H1 (cell line): ENCODE measurements at regions not wholly inside any gene's neighbourhood (a gene's known extent, or its start where the extent isn't known, plus 50 kb on each side); places are given as distances from the start of the nearest gene placed in this dataset.

ENCODE experiments used
- CTCF ChIA-PET: fragments of 300-600 bp; sonication (Branson Sonifier 250); formaldehyde crosslinking; loops from one replicate; lab custom pipeline; 2021; ENCODE audit not compliant: partially characterized antibody; lab: Charles Lee
- POLR2A ChIA-PET: fragments of 300-600 bp; sonication (Branson Sonifier 250); formaldehyde crosslinking; loops from one replicate; lab custom pipeline; 2021; ENCODE audit warnings: inconsistent platforms; ENCODE audit not compliant: partially characterized antibody; lab: Charles Lee
- DNase-seq, 2 experiments: peaks; one replicate each; pipeline versions ENCODE4 v3.0.0 to v3.0.0-alpha.2; 2010 to 2022; ENCODE audit warnings: low spot score in 2 of 2, low read depth in 1 of 2, mixed read lengths in 1 of 2
- FAIRE-seq: peaks from 2 replicates; lab custom pipeline; 2011; peaks lifted over from hg19 to GRCh38; lab: Jason Lieb, UNC
- H2AFZ ChIP-seq: 2 replicates; pipeline ENCODE4 v1.8.1; 2012; ENCODE audit warnings: low read length, inconsistent platforms
- H2AK5ac ChIP-seq: 2 replicates; pipeline ENCODE4 v1.6.1; 2013; ENCODE audit warnings: low read depth, low read length
- H2BK120ac ChIP-seq: replicated peaks from 2 replicates; pipeline ENCODE3; 2013; ENCODE audit warnings: low read depth, low read length, inconsistent platforms
- H2BK12ac ChIP-seq: 2 replicates; pipeline ENCODE4 v1.6.1; 2013; ENCODE audit warnings: low read depth, low read length
- H2BK15ac ChIP-seq: 2 replicates; pipeline ENCODE4 v1.6.1; 2013; ENCODE audit warnings: low read length
- H2BK20ac ChIP-seq: 2 replicates; pipeline ENCODE4 v1.6.1; 2013; ENCODE audit warnings: low read length
- H2BK5ac ChIP-seq: 2 replicates; pipeline ENCODE4 v1.6.1; 2013; ENCODE audit warnings: low read depth, low read length
- H3K14ac ChIP-seq: 2 replicates; pipeline ENCODE4 v1.6.1; 2013; ENCODE audit warnings: inconsistent platforms; ENCODE audit not compliant: insufficient read length
- H3K18ac ChIP-seq: 2 replicates; pipeline ENCODE4 v1.6.1; 2013; ENCODE audit warnings: low read length; ENCODE audit errors: extremely low read depth
- H3K23ac ChIP-seq: 2 replicates; pipeline ENCODE4 v1.6.1; 2013; ENCODE audit warnings: inconsistent platforms; ENCODE audit not compliant: insufficient read length
- H3K23me2 ChIP-seq: 2 replicates; pipeline ENCODE4 v1.6.1; 2013; ENCODE audit warnings: low read depth, low read length
- H3K27ac ChIP-seq: 2 replicates; pipeline ENCODE4 v1.6.1; 2011; ENCODE audit warnings: low read depth, low read length, inconsistent platforms
- H3K27me3 ChIP-seq, 4 experiments: replicated peaks in 1 of 4; 1 replicate in 1 of 4; 2 replicates in 3 of 4; pipeline versions ENCODE4 v1.6.1 to v1.8.1; 2011 to 2013; ENCODE audit warnings: low read length in 3 of 4, mild to moderate bottlenecking in 3 of 4, inconsistent platforms in 2 of 4, mixed read lengths in 2 of 4, moderate library complexity in 1 of 4; ENCODE audit not compliant: control insufficient read depth in 3 of 4, insufficient read depth in 3 of 4; ENCODE audit errors: extremely low read depth in 1 of 4
- H3K36me3 ChIP-seq, 4 experiments: 2 replicates each; pipeline versions ENCODE4 v1.6.1 to v1.8.1; 2011 to 2013; ENCODE audit warnings: mild to moderate bottlenecking in 4 of 4, low read length in 3 of 4, moderate library complexity in 2 of 4, control low read depth in 1 of 4, inconsistent platforms in 1 of 4; ENCODE audit not compliant: insufficient read depth in 4 of 4, control insufficient read depth in 2 of 4
- H3K4ac ChIP-seq: replicated peaks from 2 replicates; pipeline ENCODE3; 2013; ENCODE audit warnings: low read length, low read depth, mixed read lengths, inconsistent platforms; ENCODE audit not compliant: insufficient read length
- H3K4me1 ChIP-seq, 4 experiments: replicated peaks in 1 of 4; 1 replicate in 1 of 4; 2 replicates in 3 of 4; pipeline versions ENCODE4 v1.6.1 to v1.8.1; 2011 to 2013; ENCODE audit warnings: low read length in 3 of 4, inconsistent platforms in 2 of 4, mixed read lengths in 1 of 4; ENCODE audit not compliant: insufficient read depth in 4 of 4, control insufficient read depth in 3 of 4
- H3K4me2 ChIP-seq, 2 experiments: 2 replicates each; pipeline versions ENCODE4 v1.6.1 to v1.8.1; 2011 to 2013; ENCODE audit warnings: low read depth in 2 of 2, low read length in 2 of 2, control low read depth in 1 of 2, inconsistent platforms in 1 of 2, mild to moderate bottlenecking in 1 of 2; ENCODE audit not compliant: insufficient read depth in 1 of 2
- H3K4me3 ChIP-seq, 4 experiments: fragments of 200-600, 300-600 bp in 1 of 4; sonication (generic), shearing (Covaris generic), sonication (Bioruptor Twin) in 1 of 4; 2 replicates each; pipeline versions ENCODE4 v1.5.1 to v1.8.1; 2011 to 2016; ENCODE audit warnings: low read length in 4 of 4, low read depth in 3 of 4, control low read depth in 2 of 4, inconsistent platforms in 2 of 4, mild to moderate bottlenecking in 2 of 4, mixed read lengths in 1 of 4, moderate library complexity in 1 of 4; ENCODE audit not compliant: insufficient read depth in 2 of 4; ENCODE audit errors: extremely low read depth in 1 of 4
- H3K56ac ChIP-seq: replicated peaks from 2 replicates; pipeline ENCODE3; 2013; ENCODE audit warnings: low read depth, mild to moderate bottlenecking, mixed read lengths, low read length, inconsistent platforms; ENCODE audit not compliant: insufficient read length
- H3K79me1 ChIP-seq: 2 replicates; pipeline ENCODE4 v1.6.1; 2013; ENCODE audit warnings: low read depth, low read length, control low read depth
- H3K79me2 ChIP-seq, 2 experiments: 2 replicates each; pipeline versions ENCODE4 v1.6.1 to v1.8.1; 2012 to 2013; ENCODE audit warnings: low read length in 2 of 2, mild to moderate bottlenecking in 2 of 2, inconsistent platforms in 1 of 2; ENCODE audit not compliant: insufficient read depth in 2 of 2, control insufficient read depth in 1 of 2
- H3K9ac ChIP-seq, 4 experiments: replicated peaks in 1 of 4; 1 replicate in 1 of 4; 2 replicates in 3 of 4; pipeline versions ENCODE4 v1.6.1 to v1.8.1; 2011 to 2013; ENCODE audit warnings: low read depth in 3 of 4, low read length in 3 of 4, control low read depth in 2 of 4, mild to moderate bottlenecking in 2 of 4, moderate library complexity in 2 of 4, inconsistent platforms in 1 of 4; ENCODE audit errors: extremely low read depth in 1 of 4
- H3K9me3 ChIP-seq, 2 experiments: 2 replicates each; pipeline versions ENCODE4 v1.6.1 to v1.8.1; 2012 to 2013; ENCODE audit warnings: mild to moderate bottlenecking in 2 of 2, moderate library complexity in 2 of 2, control low read depth in 1 of 2, inconsistent platforms in 1 of 2, low read depth in 1 of 2, low read length in 1 of 2, mixed read lengths in 1 of 2; ENCODE audit not compliant: insufficient read depth in 2 of 2
- H4K20me1 ChIP-seq, 2 experiments: replicated peaks in 1 of 2; 2 replicates each; pipeline versions ENCODE3 to v1.8.1; 2011 to 2013; ENCODE audit warnings: inconsistent platforms in 2 of 2, low read length in 2 of 2, mild to moderate bottlenecking in 1 of 2; ENCODE audit not compliant: insufficient read depth in 2 of 2, control insufficient read depth in 1 of 2
- H4K5ac ChIP-seq: 2 replicates; pipeline ENCODE4 v1.6.1; 2013; ENCODE audit warnings: low read length, low read depth, mixed read lengths, inconsistent platforms; ENCODE audit not compliant: insufficient read length
- H4K8ac ChIP-seq: 2 replicates; pipeline ENCODE4 v1.8.0; 2013; ENCODE audit warnings: mild to moderate bottlenecking, moderate library complexity, low read length, inconsistent platforms; ENCODE audit not compliant: insufficient read depth; ENCODE audit errors: extremely low read depth
- H4K91ac ChIP-seq: replicated peaks from 2 replicates; pipeline ENCODE3; 2013; ENCODE audit warnings: low read length, mixed read lengths, inconsistent platforms; ENCODE audit not compliant: insufficient read length
- WGBS, 2 experiments: shearing (Covaris generic) in 1 of 2; methylation state at CpG; one replicate each; pipeline versions ENCODE4 v1.1.6 to v1.1.7; 2013 to 2015; ENCODE audit warnings: low lambda C conversion rate in 2 of 2, mixed read lengths in 2 of 2, inconsistent platforms in 1 of 2, low coverage in 1 of 2, missing lambda C conversion rate in 1 of 2; ENCODE audit not compliant: insufficient replicate concordance in 2 of 2, insufficient coverage in 1 of 2, insufficient read length in 1 of 2; ENCODE audit errors: extremely low coverage in 1 of 2, missing lambda C conversion rate in 1 of 2; 5-methylcytosine and 5-hydroxymethylcytosine counted together
- TF ChIP-seq, protein P1 (sequence below): fragments of 300-600 bp; sonication (generic); IDR thresholded peaks from 2 replicates; pipeline ENCODE4 v1.7.1; 2012; ENCODE audit warnings: low read length, moderate library complexity, mild to moderate bottlenecking, inconsistent platforms; ENCODE audit not compliant: insufficient replicate concordance

DNA sequence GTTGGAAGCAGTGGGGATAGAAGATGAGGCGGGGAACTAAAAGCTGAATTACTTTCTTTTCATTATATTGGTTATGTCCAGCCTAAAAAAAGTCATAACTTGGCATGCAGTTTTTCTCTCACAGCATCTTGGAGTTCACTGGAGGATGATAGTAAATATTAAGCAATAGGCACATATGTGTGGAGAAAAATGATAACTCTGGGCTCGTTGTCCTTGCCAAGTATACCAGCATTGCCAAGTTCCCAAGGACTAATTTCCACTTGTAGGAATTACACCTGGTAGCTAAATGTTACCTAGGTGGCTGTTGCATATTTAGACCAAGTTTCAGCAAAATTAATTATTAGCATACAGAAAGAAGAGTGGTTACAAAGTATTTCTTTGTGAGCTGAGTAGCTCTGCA lies 1007.6 kb downstream of the ANKRD7 start:
- no peaks in the 10 kb centered on the region for H4K20me1 ChIP-seq
- H3K79me2 ChIP-seq = no peaks in the 10 kb centered on the region
- no peaks in the 10 kb centered on the region for H3K79me1 ChIP-seq
- H2AFZ ChIP-seq = no peak overlapping the region
- no peak overlapping the region for H3K14ac ChIP-seq
- no peak overlapping the region for H4K8ac ChIP-seq
- H3K27me3 ChIP-seq = no peaks in the 10 kb centered on the region
- H3K4me1 ChIP-seq = no peaks in the 10 kb centered on the region
- FAIRE-seq = no peak
- WGBS, 2 experiments = 94% methylated on average over 2 of the region's 2 CpGs; no CpG with 5 or more reads in 1 of the 2 experiments
- H3K23me2 ChIP-seq = no peaks in the 10 kb centered on the region
- H3K4me3 ChIP-seq = no peak overlapping the region
- no peak overlapping the region for H3K9ac ChIP-seq
- no peak overlapping the region for H3K18ac ChIP-seq
- ChIA-PET POLR2A (no interaction called here), CTCF (interaction anchor here (1.0 kb wide), 1 partner anchor 34 kb away, joined by 4 read pairs; no protein-coding TSS in a partner anchor)
- no peak overlapping the region for H3K4me2 ChIP-seq
- no peak overlapping the region for H3K27ac ChIP-seq
- H3K23ac ChIP-seq = no peak overlapping the region
- no peaks in the 10 kb centered on the region for H3K9me3 ChIP-seq
- H2BK15ac ChIP-seq = no peak overlapping the region
- no peak overlapping the region for H3K56ac ChIP-seq
- H3K36me3 ChIP-seq = no peaks in the 10 kb centered on the region
- H3K4ac ChIP-seq = no peak overlapping the region
- H4K5ac ChIP-seq = no peak overlapping the region
- H2BK5ac ChIP-seq = no peak overlapping the region
- H2BK12ac ChIP-seq = no peak overlapping the region
- DNase-seq = no peak
- H2BK120ac ChIP-seq = no peak overlapping the region
- H4K91ac ChIP-seq = no peak overlapping the region
- no peak overlapping the region for H2BK20ac ChIP-seq
- H2AK5ac ChIP-seq = no peak overlapping the region
- TF ChIP-seq, protein P1, sequence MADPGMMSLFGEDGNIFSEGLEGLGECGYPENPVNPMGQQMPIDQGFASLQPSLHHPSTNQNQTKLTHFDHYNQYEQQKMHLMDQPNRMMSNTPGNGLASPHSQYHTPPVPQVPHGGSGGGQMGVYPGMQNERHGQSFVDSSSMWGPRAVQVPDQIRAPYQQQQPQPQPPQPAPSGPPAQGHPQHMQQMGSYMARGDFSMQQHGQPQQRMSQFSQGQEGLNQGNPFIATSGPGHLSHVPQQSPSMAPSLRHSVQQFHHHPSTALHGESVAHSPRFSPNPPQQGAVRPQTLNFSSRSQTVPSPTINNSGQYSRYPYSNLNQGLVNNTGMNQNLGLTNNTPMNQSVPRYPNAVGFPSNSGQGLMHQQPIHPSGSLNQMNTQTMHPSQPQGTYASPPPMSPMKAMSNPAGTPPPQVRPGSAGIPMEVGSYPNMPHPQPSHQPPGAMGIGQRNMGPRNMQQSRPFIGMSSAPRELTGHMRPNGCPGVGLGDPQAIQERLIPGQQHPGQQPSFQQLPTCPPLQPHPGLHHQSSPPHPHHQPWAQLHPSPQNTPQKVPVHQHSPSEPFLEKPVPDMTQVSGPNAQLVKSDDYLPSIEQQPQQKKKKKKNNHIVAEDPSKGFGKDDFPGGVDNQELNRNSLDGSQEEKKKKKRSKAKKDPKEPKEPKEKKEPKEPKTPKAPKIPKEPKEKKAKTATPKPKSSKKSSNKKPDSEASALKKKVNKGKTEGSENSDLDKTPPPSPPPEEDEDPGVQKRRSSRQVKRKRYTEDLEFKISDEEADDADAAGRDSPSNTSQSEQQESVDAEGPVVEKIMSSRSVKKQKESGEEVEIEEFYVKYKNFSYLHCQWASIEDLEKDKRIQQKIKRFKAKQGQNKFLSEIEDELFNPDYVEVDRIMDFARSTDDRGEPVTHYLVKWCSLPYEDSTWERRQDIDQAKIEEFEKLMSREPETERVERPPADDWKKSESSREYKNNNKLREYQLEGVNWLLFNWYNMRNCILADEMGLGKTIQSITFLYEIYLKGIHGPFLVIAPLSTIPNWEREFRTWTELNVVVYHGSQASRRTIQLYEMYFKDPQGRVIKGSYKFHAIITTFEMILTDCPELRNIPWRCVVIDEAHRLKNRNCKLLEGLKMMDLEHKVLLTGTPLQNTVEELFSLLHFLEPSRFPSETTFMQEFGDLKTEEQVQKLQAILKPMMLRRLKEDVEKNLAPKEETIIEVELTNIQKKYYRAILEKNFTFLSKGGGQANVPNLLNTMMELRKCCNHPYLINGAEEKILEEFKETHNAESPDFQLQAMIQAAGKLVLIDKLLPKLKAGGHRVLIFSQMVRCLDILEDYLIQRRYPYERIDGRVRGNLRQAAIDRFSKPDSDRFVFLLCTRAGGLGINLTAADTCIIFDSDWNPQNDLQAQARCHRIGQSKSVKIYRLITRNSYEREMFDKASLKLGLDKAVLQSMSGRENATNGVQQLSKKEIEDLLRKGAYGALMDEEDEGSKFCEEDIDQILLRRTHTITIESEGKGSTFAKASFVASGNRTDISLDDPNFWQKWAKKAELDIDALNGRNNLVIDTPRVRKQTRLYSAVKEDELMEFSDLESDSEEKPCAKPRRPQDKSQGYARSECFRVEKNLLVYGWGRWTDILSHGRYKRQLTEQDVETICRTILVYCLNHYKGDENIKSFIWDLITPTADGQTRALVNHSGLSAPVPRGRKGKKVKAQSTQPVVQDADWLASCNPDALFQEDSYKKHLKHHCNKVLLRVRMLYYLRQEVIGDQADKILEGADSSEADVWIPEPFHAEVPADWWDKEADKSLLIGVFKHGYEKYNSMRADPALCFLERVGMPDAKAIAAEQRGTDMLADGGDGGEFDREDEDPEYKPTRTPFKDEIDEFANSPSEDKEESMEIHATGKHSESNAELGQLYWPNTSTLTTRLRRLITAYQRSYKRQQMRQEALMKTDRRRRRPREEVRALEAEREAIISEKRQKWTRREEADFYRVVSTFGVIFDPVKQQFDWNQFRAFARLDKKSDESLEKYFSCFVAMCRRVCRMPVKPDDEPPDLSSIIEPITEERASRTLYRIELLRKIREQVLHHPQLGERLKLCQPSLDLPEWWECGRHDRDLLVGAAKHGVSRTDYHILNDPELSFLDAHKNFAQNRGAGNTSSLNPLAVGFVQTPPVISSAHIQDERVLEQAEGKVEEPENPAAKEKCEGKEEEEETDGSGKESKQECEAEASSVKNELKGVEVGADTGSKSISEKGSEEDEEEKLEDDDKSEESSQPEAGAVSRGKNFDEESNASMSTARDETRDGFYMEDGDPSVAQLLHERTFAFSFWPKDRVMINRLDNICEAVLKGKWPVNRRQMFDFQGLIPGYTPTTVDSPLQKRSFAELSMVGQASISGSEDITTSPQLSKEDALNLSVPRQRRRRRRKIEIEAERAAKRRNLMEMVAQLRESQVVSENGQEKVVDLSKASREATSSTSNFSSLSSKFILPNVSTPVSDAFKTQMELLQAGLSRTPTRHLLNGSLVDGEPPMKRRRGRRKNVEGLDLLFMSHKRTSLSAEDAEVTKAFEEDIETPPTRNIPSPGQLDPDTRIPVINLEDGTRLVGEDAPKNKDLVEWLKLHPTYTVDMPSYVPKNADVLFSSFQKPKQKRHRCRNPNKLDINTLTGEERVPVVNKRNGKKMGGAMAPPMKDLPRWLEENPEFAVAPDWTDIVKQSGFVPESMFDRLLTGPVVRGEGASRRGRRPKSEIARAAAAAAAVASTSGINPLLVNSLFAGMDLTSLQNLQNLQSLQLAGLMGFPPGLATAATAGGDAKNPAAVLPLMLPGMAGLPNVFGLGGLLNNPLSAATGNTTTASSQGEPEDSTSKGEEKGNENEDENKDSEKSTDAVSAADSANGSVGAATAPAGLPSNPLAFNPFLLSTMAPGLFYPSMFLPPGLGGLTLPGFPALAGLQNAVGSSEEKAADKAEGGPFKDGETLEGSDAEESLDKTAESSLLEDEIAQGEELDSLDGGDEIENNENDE = no peak
